Lower lobe of right lung (tissue), 2 donors: ENCODE measurements at regions not wholly inside any gene's neighbourhood (a gene's known extent, or its start where the extent isn't known, plus 50 kb on each side); places are given as distances from the start of the nearest gene placed in this dataset. TPM values are rescaled to one million over a fixed set of nuclear protein-coding genes. Genes with fewer than 3 reads are reported as not detected.

Experiments
- ATAC-seq, 2 donors: fragments of 200-7000 bp; cut with Tn5 transposase; one replicate each; pipeline ENCODE4 v1.9.1; 2020 to 2022; ENCODE audit warnings: mild to moderate bottlenecking in 2 of 2, moderate library complexity in 2 of 2
- DNase-seq: peaks from one replicate; pipeline ENCODE4 v3.0.0-alpha.2; 2020
- H3K27ac ChIP-seq: fragments of 200-600 bp; one replicate; pipeline ENCODE4 v1.8.0; 2022
- H3K27me3 ChIP-seq: fragments of 200-600 bp; one replicate; pipeline ENCODE4 v1.8.0; 2022; ENCODE audit warnings: low read depth
- H3K36me3 ChIP-seq: fragments of 200-600 bp; one replicate; pipeline ENCODE4 v1.8.0; 2022; ENCODE audit warnings: mild to moderate bottlenecking
- H3K4me1 ChIP-seq: fragments of 200-600 bp; one replicate; pipeline ENCODE4 v1.8.0; 2022
- H3K4me3 ChIP-seq: fragments of 200-600 bp; one replicate; pipeline ENCODE4 v1.8.0; 2022; ENCODE audit warnings: mild to moderate bottlenecking
- H3K9me3 ChIP-seq: fragments of 200-600 bp; one replicate; pipeline ENCODE4 v1.8.0; 2022
- intact Hi-C: fragments of 100-400 bp; cut with DNase I; formaldehyde crosslinking; loops from one replicate; pipeline ENCODE4 v1.11.0; 2022
- microRNA-seq: library from miRNA; unstranded; fragments of <30 nt; microRNA quantifications from one replicate; pipeline ENCODE4 v1.2.0, GENCODE V29; 2020; ENCODE audit warnings: borderline number of aligned reads
- TF ChIP-seq, protein P1 (sequence below): fragments of 200-600 bp; IDR thresholded peaks from one replicate; pipeline ENCODE4 v1.8.0; 2022; ENCODE audit warnings: antibody characterized with exemption, mild to moderate bottlenecking
- donor health status: DM: no; HTN: yes; CAD: no; lungs with severe emphysema.

DNA sequence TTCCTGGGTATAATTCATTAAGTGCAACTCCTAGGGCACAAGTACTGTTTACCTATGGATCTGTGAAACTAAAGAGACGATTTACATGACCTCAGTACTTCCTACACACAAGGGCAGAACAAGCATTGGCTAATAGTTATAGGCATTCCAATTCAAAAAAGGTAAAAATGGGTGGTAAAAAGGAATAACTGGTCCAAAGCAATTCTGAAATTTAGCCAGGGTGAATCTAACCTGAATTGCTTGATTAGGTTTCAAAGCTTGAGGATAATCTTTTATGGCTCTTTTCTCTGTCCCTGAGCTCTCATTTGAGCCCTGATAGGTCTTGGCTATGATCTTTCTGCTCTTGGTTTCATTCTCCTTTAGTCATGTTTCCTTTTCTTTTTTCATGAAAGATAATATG lies 52.3 kb upstream of the CALCR start:
- ATAC-seq: no peak
- H3K4me1 ChIP-seq: no peaks in the 10 kb centered on the region
- H3K4me3 ChIP-seq: no peak overlapping the region
- TF ChIP-seq, protein P1, sequence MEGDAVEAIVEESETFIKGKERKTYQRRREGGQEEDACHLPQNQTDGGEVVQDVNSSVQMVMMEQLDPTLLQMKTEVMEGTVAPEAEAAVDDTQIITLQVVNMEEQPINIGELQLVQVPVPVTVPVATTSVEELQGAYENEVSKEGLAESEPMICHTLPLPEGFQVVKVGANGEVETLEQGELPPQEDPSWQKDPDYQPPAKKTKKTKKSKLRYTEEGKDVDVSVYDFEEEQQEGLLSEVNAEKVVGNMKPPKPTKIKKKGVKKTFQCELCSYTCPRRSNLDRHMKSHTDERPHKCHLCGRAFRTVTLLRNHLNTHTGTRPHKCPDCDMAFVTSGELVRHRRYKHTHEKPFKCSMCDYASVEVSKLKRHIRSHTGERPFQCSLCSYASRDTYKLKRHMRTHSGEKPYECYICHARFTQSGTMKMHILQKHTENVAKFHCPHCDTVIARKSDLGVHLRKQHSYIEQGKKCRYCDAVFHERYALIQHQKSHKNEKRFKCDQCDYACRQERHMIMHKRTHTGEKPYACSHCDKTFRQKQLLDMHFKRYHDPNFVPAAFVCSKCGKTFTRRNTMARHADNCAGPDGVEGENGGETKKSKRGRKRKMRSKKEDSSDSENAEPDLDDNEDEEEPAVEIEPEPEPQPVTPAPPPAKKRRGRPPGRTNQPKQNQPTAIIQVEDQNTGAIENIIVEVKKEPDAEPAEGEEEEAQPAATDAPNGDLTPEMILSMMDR: no peak
- no peaks in the 10 kb centered on the region for H3K27me3 ChIP-seq
- no peaks in the 10 kb centered on the region for H3K9me3 ChIP-seq
- intact Hi-C loops: no loop called here
- DNase-seq: no peak
- no peak overlapping the region for H3K27ac ChIP-seq
- H3K36me3 ChIP-seq: no peaks in the 10 kb centered on the region

Small RNA genes lying in the stretch of these regions (microRNA-seq; reads per million reads assigned to microRNA genes)
- not detected for gene MIR4652
